ENCODE measurements at regions not wholly inside any gene's neighbourhood (a gene's known extent, or its start where the extent isn't known, plus 50 kb on each side); places are given as distances from the start of the nearest gene placed in this dataset.

GRCh38 chr5:116810951-116811350 is 236.3 kb upstream of the SEMA6A start:
- H3K36me3 ChIP-seq (ENCODE audit: control insufficient read depth in 2 of 2, insufficient read depth in 2 of 2, low read length in 1 of 2), result no peaks in the 10 kb centered on the region
- no peaks in the 10 kb centered on the region for H3K27me3 ChIP-seq (ENCODE audit: control insufficient read depth in 1 of 2, insufficient read depth in 2 of 2, low read length in 2 of 2)
- H3K4me1 ChIP-seq (ENCODE audit: control insufficient read depth in 2 of 2, insufficient read depth in 2 of 2, low read length in 1 of 2), result no peaks in the 10 kb centered on the region
- 70 to 85% methylated on average over 2 of the region's 2 CpGs for WGBS, 2 donors
- no peak overlapping the region for H3K4me3 ChIP-seq (ENCODE audit: low read depth in 1 of 2, low read length in 2 of 2)
- H3K9me3 ChIP-seq (ENCODE audit: control insufficient read depth in 2 of 2, insufficient read depth in 1 of 2, low read depth in 1 of 2, low read length in 1 of 2), result no peaks in the 10 kb centered on the region
- no peak overlapping the region for H3K27ac ChIP-seq (ENCODE audit: low read depth in 2 of 2, low read length in 1 of 2)

GRCh38 chr5:116806836-116807235 is 232.2 kb upstream of the SEMA6A start:
- Histone ChIP-seq H3K27me3 (ENCODE audit: control insufficient read depth in 1 of 2, insufficient read depth in 2 of 2, low read length in 2 of 2) (no peaks in the 10 kb centered on the region), H3K9me3 (ENCODE audit: control insufficient read depth in 2 of 2, insufficient read depth in 1 of 2, low read depth in 1 of 2, low read length in 1 of 2) (no peaks in the 10 kb centered on the region), H3K36me3 (ENCODE audit: control insufficient read depth in 2 of 2, insufficient read depth in 2 of 2, low read length in 1 of 2) (no peaks in the 10 kb centered on the region), H3K27ac (ENCODE audit: low read depth in 2 of 2, low read length in 1 of 2) (no peak overlapping the region), H3K4me3 (ENCODE audit: low read depth in 1 of 2, low read length in 2 of 2) (no peak overlapping the region), H3K4me1 (ENCODE audit: control insufficient read depth in 2 of 2, insufficient read depth in 2 of 2, low read length in 1 of 2) (no peaks in the 10 kb centered on the region)
- WGBS, 2 donors, result 43 to 54% methylated on average over 3 of the region's 3 CpGs

- no peaks in the 10 kb centered on the region for H3K36me3 ChIP-seq (ENCODE audit: control insufficient read depth in 2 of 2, insufficient read depth in 2 of 2, low read length in 1 of 2)
- no peaks in the 10 kb centered on the region for H3K4me1 ChIP-seq (ENCODE audit: control insufficient read depth in 2 of 2, insufficient read depth in 2 of 2, low read length in 1 of 2)
- H3K9me3 ChIP-seq (ENCODE audit: control insufficient read depth in 2 of 2, insufficient read depth in 1 of 2, low read depth in 1 of 2, low read length in 1 of 2), result no peaks in the 10 kb centered on the region
- WGBS, 2 donors, result 91 to 98% methylated on average over 3 of the region's 3 CpGs
- no peaks in the 10 kb centered on the region for H3K27me3 ChIP-seq (ENCODE audit: control insufficient read depth in 1 of 2, insufficient read depth in 2 of 2, low read length in 2 of 2)
- no peak overlapping the region for H3K27ac ChIP-seq (ENCODE audit: low read depth in 2 of 2, low read length in 1 of 2)
- no peak overlapping the region for H3K4me3 ChIP-seq (ENCODE audit: low read depth in 1 of 2, low read length in 2 of 2)
Measured at GRCh38 chr5:116799401-116799800, 224.8 kb upstream of the SEMA6A start.

GRCh38 chr5:116795189-116795588 is 220.6 kb upstream of the SEMA6A start:
- H3K27me3 ChIP-seq (ENCODE audit: control insufficient read depth in 1 of 2, insufficient read depth in 2 of 2, low read length in 2 of 2), result no peaks in the 10 kb centered on the region
- no peak overlapping the region for H3K4me3 ChIP-seq (ENCODE audit: low read depth in 1 of 2, low read length in 2 of 2)
- H3K36me3 ChIP-seq (ENCODE audit: control insufficient read depth in 2 of 2, insufficient read depth in 2 of 2, low read length in 1 of 2), result no peaks in the 10 kb centered on the region
- H3K4me1 ChIP-seq (ENCODE audit: control insufficient read depth in 2 of 2, insufficient read depth in 2 of 2, low read length in 1 of 2), result no peaks in the 10 kb centered on the region
- no peaks in the 10 kb centered on the region for H3K9me3 ChIP-seq (ENCODE audit: control insufficient read depth in 2 of 2, insufficient read depth in 1 of 2, low read depth in 1 of 2, low read length in 1 of 2)
- WGBS, 2 donors, result 83 to 84% methylated on average over 2 of the region's 2 CpGs
- no peak overlapping the region for H3K27ac ChIP-seq (ENCODE audit: low read depth in 2 of 2, low read length in 1 of 2)

- Histone ChIP-seq H3K4me3 (ENCODE audit: low read depth in 1 of 2, low read length in 2 of 2) (no peak overlapping the region), H3K9me3 (ENCODE audit: control insufficient read depth in 2 of 2, insufficient read depth in 1 of 2, low read depth in 1 of 2, low read length in 1 of 2) (no peaks in the 10 kb centered on the region), H3K27me3 (ENCODE audit: control insufficient read depth in 1 of 2, insufficient read depth in 2 of 2, low read length in 2 of 2) (no peaks in the 10 kb centered on the region), H3K36me3 (ENCODE audit: control insufficient read depth in 2 of 2, insufficient read depth in 2 of 2, low read length in 1 of 2) (no peaks in the 10 kb centered on the region), H3K27ac (ENCODE audit: low read depth in 2 of 2, low read length in 1 of 2) (no peak overlapping the region), H3K4me1 (ENCODE audit: control insufficient read depth in 2 of 2, insufficient read depth in 2 of 2, low read length in 1 of 2) (no peaks in the 10 kb centered on the region)
- 85 to 89% methylated on average over 1 of the region's 1 CpG for WGBS, 2 donors
Measured at GRCh38 chr5:116789522-116789921, 214.9 kb upstream of the SEMA6A start.

- Histone ChIP-seq H3K4me3 (ENCODE audit: low read depth in 1 of 2, low read length in 2 of 2) (no peak overlapping the region), H3K36me3 (ENCODE audit: control insufficient read depth in 2 of 2, insufficient read depth in 2 of 2, low read length in 1 of 2) (no peaks in the 10 kb centered on the region)
- WGBS, 2 donors, result 58 to 65% methylated on average over 4 of the region's 4 CpGs
Measured at GRCh38 chr5:116788851-116789403, 214.3 kb upstream of the SEMA6A start.

GRCh38 chr5:116787570-116787969 is 212.9 kb upstream of the SEMA6A start:
- H3K4me1 ChIP-seq (ENCODE audit: control insufficient read depth in 2 of 2, insufficient read depth in 2 of 2, low read length in 1 of 2), result no peaks in the 10 kb centered on the region
- no peaks in the 10 kb centered on the region for H3K36me3 ChIP-seq (ENCODE audit: control insufficient read depth in 2 of 2, insufficient read depth in 2 of 2, low read length in 1 of 2)
- WGBS, 2 donors, result 92 to 95% methylated on average over 2 of the region's 2 CpGs
- H3K27ac ChIP-seq (ENCODE audit: low read depth in 2 of 2, low read length in 1 of 2), result no peak overlapping the region
- H3K27me3 ChIP-seq (ENCODE audit: control insufficient read depth in 1 of 2, insufficient read depth in 2 of 2, low read length in 2 of 2), result no peaks in the 10 kb centered on the region
- H3K9me3 ChIP-seq (ENCODE audit: control insufficient read depth in 2 of 2, insufficient read depth in 1 of 2, low read depth in 1 of 2, low read length in 1 of 2), result no peaks in the 10 kb centered on the region
- no peak overlapping the region for H3K4me3 ChIP-seq (ENCODE audit: low read depth in 1 of 2, low read length in 2 of 2)

More at GRCh38 chr5:116788851-116789403, 214.3 kb upstream of the SEMA6A start:
- Histone ChIP-seq H3K4me1 (ENCODE audit: control insufficient read depth in 2 of 2, insufficient read depth in 2 of 2, low read length in 1 of 2) (no peaks in the 10 kb centered on the region), H3K27me3 (ENCODE audit: control insufficient read depth in 1 of 2, insufficient read depth in 2 of 2, low read length in 2 of 2) (no peaks in the 10 kb centered on the region), H3K9me3 (ENCODE audit: control insufficient read depth in 2 of 2, insufficient read depth in 1 of 2, low read depth in 1 of 2, low read length in 1 of 2) (no peaks in the 10 kb centered on the region), H3K27ac (ENCODE audit: low read depth in 2 of 2, low read length in 1 of 2) (no peak overlapping the region)

- H3K36me3 ChIP-seq (ENCODE audit: control insufficient read depth in 2 of 2, insufficient read depth in 2 of 2, low read length in 1 of 2), result no peaks in the 10 kb centered on the region
- WGBS, 2 donors, result 74 to 84% methylated on average over 4 of the region's 4 CpGs
- H3K27ac ChIP-seq (ENCODE audit: low read depth in 2 of 2, low read length in 1 of 2), result no peak overlapping the region
- no peaks in the 10 kb centered on the region for H3K27me3 ChIP-seq (ENCODE audit: control insufficient read depth in 1 of 2, insufficient read depth in 2 of 2, low read length in 2 of 2)
- no peaks in the 10 kb centered on the region for H3K4me1 ChIP-seq (ENCODE audit: control insufficient read depth in 2 of 2, insufficient read depth in 2 of 2, low read length in 1 of 2)
- no peaks in the 10 kb centered on the region for H3K9me3 ChIP-seq (ENCODE audit: control insufficient read depth in 2 of 2, insufficient read depth in 1 of 2, low read depth in 1 of 2, low read length in 1 of 2)
- H3K4me3 ChIP-seq (ENCODE audit: low read depth in 1 of 2, low read length in 2 of 2), result no peak overlapping the region
Measured at GRCh38 chr5:116785106-116785505, 210.5 kb upstream of the SEMA6A start.

- Histone ChIP-seq H3K36me3 (ENCODE audit: control insufficient read depth in 2 of 2, insufficient read depth in 2 of 2, low read length in 1 of 2) (no peaks in the 10 kb centered on the region), H3K4me3 (ENCODE audit: low read depth in 1 of 2, low read length in 2 of 2) (no peak overlapping the region), H3K4me1 (ENCODE audit: control insufficient read depth in 2 of 2, insufficient read depth in 2 of 2, low read length in 1 of 2) (no peaks in the 10 kb centered on the region), H3K9me3 (ENCODE audit: control insufficient read depth in 2 of 2, insufficient read depth in 1 of 2, low read depth in 1 of 2, low read length in 1 of 2) (no peaks in the 10 kb centered on the region), H3K27ac (ENCODE audit: low read depth in 2 of 2, low read length in 1 of 2) (no peak overlapping the region), H3K27me3 (ENCODE audit: control insufficient read depth in 1 of 2, insufficient read depth in 2 of 2, low read length in 2 of 2) (no peaks in the 10 kb centered on the region)
- WGBS, 2 donors, result 72 to 74% methylated on average over 6 of the region's 6 CpGs
Measured at GRCh38 chr5:116779846-116780245, 205.2 kb upstream of the SEMA6A start.

- no peaks in the 10 kb centered on the region for H3K36me3 ChIP-seq (ENCODE audit: control insufficient read depth in 2 of 2, insufficient read depth in 2 of 2, low read length in 1 of 2)
- 87 to 90% methylated on average over 2 of the region's 2 CpGs for WGBS, 2 donors
- H3K4me3 ChIP-seq (ENCODE audit: low read depth in 1 of 2, low read length in 2 of 2), result no peak overlapping the region
- H3K4me1 ChIP-seq (ENCODE audit: control insufficient read depth in 2 of 2, insufficient read depth in 2 of 2, low read length in 1 of 2), result no peaks in the 10 kb centered on the region
- no peaks in the 10 kb centered on the region for H3K9me3 ChIP-seq (ENCODE audit: control insufficient read depth in 2 of 2, insufficient read depth in 1 of 2, low read depth in 1 of 2, low read length in 1 of 2)
- H3K27ac ChIP-seq (ENCODE audit: low read depth in 2 of 2, low read length in 1 of 2), result no peak overlapping the region
- no peaks in the 10 kb centered on the region for H3K27me3 ChIP-seq (ENCODE audit: control insufficient read depth in 1 of 2, insufficient read depth in 2 of 2, low read length in 2 of 2)
Measured at GRCh38 chr5:116778651-116779280, 204.1 kb upstream of the SEMA6A start.
